ENCODE measurements at regions not wholly inside any gene's neighbourhood (a gene's known extent, or its start where the extent isn't known, plus 50 kb on each side); places are given as distances from the start of the nearest gene placed in this dataset.

DNA sequence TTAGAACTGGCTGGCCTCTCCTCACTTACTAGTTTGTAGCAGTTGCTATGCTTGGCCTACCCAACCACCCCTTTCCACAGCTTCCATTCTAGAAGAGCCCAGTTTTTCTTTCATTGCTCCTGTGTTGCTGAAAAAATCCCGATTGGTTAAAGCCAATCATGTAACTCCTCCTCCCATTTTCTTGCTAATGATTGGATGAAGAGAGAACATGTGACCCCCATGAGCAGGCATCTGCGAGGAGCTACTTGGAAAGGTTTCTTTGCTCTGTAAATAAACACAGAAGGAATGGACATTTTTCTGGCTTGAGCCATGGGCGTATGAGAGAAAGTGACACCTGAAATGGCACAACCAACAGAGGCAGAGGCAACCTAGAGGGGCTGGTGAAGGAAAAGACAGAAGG is 773.8 kb upstream of the TBX3 start:
- no peak for TF ChIP-seq CTCF (IDR thresholded peaks at IDR 0.05 in 2 of 3, conservative IDR thresholded peaks at IDR 0.05 in 1 of 3; ENCODE audit: borderline replicate concordance in 1 of 3, insufficient read depth in 1 of 3, low read depth in 2 of 3, low read length in 2 of 3)
- no peak for TF ChIP-seq REST (IDR thresholded peaks at IDR 0.05; ENCODE audit: low read depth)
- TF ChIP-seq TCF7L2 (IDR thresholded peaks at IDR 0.05; ENCODE audit: borderline replicate concordance, extremely low read depth, insufficient read depth, insufficient read length): no peak
- no peak for TF ChIP-seq CEBPB (IDR thresholded peaks at IDR 0.05; ENCODE audit: low read depth)

All from HCT116 (cell line).